ENCODE measurements at regions not wholly inside any gene's neighbourhood (a gene's known extent, or its start where the extent isn't known, plus 50 kb on each side); places are given as distances from the start of the nearest gene placed in this dataset.

DNA sequence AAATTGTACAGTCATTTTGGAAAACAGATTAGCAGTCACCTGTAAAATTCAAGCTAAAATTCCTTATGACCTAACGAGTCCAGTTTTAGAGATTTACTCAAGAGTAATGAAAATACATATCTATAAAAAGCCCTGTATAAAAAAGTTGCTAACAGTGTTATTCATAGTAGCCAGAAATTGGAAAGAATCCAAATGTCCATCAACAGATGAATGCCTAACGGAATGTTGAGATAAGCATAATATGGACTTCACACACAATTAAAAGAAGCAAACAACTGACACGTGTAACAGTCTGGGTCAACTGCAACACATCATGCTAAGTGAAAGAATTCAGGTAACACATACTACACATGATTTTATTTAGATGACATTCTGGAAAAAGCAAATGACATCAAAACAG lies 584.8 kb upstream of the AGA start:
- Histone ChIP-seq H3K9me3 (ENCODE audit: control insufficient read depth, insufficient read depth, low read length) (no peaks in the 10 kb centered on the region), H3K18ac (ENCODE audit: low read depth, low read length) (no peak overlapping the region), H4K8ac (ENCODE audit: low read depth in 2 of 2, low read length in 2 of 2) (no peak overlapping the region), H2BK20ac (ENCODE audit: low read depth, low read length) (no peak overlapping the region), H3K14ac (replicated peaks; ENCODE audit: low read depth, low read length) (no peak overlapping the region), H3K4me2 (ENCODE audit: low read depth, low read length) (no peak overlapping the region), H3K36me3 (ENCODE audit: control insufficient read depth, insufficient read depth, low read length) (no peaks in the 10 kb centered on the region), H2AK9ac (replicated peaks; ENCODE audit: low read depth, low read length, poor library complexity) (no peak overlapping the region), H2BK15ac (ENCODE audit: low read depth, low read length) (no peak overlapping the region), H3K4ac (ENCODE audit: low read depth, low read length) (no peak overlapping the region), H3K9ac (ENCODE audit: low read depth, low read length) (no peak overlapping the region), H3K23ac (ENCODE audit: low read depth, low read length) (no peak overlapping the region), H3K79me1 (ENCODE audit: low read depth in 1 of 2, low read length in 2 of 2) (no peaks in the 10 kb centered on the region), H3K27ac (ENCODE audit: insufficient read depth, low read length) (no peak overlapping the region), H4K91ac (ENCODE audit: insufficient read depth, low read depth, low read length) (no peak overlapping the region), H2BK5ac (ENCODE audit: low read depth, low read length, poor library complexity, severe bottlenecking) (no peak overlapping the region), H3K27me3 (ENCODE audit: control insufficient read depth, insufficient read depth, low read length) (no peaks in the 10 kb centered on the region), H3K9me1 (ENCODE audit: insufficient read depth, low read length) (no peaks in the 10 kb centered on the region), H4K20me1 (ENCODE audit: insufficient read depth, low read length) (no peaks in the 10 kb centered on the region), H3K56ac (ENCODE audit: extremely low read depth, insufficient read depth, low read length) (no peak overlapping the region), H2AK5ac (ENCODE audit: low read depth, low read length) (no peak overlapping the region), H2BK120ac (ENCODE audit: low read depth, low read length) (no peak overlapping the region), H2AFZ (replicated peaks; ENCODE audit: low read length, poor library complexity) (no peak overlapping the region), H3K4me1 (ENCODE audit: control insufficient read depth, insufficient read depth, low read length) (no peaks in the 10 kb centered on the region), H4K5ac (ENCODE audit: low read depth, low read length) (no peak overlapping the region), H3K4me3 (ENCODE audit: insufficient read depth, low read depth, low read length) (no peak overlapping the region)
- ChIA-PET POLR2A (ENCODE audit: unreplicated experiment) (no interaction called here), CTCF (no interaction called here)
- BruUV-seq (replicated peaks): no TSS peak
- in situ Hi-C loops (cut with MboI; ENCODE audit: low sequenced_read_pairs): no loop called here
- intact Hi-C loops (cut with micrococcal nuclease): no loop called here
- WGBS, 2 experiments (ENCODE audit: extremely low coverage in 2 of 2, insufficient read length in 1 of 2): no CpG with 5 or more reads among the region's 3 CpGs
- no peak for ATAC-seq (ENCODE audit: low read depth)
- no peak for TF ChIP-seq CHD1 (IDR thresholded peaks at IDR 0.05; ENCODE audit: low read depth, low read length)
- no peak for TF ChIP-seq MAZ (IDR thresholded peaks at IDR 0.05; ENCODE audit: borderline replicate concordance, low read depth, low read length)
- no peak for TF ChIP-seq SMC3 (IDR thresholded peaks at IDR 0.05; ENCODE audit: low read depth, low read length)
- TF ChIP-seq, protein P1, sequence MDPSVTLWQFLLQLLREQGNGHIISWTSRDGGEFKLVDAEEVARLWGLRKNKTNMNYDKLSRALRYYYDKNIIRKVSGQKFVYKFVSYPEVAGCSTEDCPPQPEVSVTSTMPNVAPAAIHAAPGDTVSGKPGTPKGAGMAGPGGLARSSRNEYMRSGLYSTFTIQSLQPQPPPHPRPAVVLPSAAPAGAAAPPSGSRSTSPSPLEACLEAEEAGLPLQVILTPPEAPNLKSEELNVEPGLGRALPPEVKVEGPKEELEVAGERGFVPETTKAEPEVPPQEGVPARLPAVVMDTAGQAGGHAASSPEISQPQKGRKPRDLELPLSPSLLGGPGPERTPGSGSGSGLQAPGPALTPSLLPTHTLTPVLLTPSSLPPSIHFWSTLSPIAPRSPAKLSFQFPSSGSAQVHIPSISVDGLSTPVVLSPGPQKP (IDR thresholded peaks at IDR 0.05; ENCODE audit: borderline replicate concordance, low read depth, low read length): no peak
- dilution Hi-C loops (cut with HindIII; ENCODE audit: low sequenced_read_pairs, unreplicated experiment): no loop called here
- DNase-seq: no peak

Measured in IMR-90 (cell line).